ENCODE measurements at regions not wholly inside any gene's neighbourhood (a gene's known extent, or its start where the extent isn't known, plus 50 kb on each side); places are given as distances from the start of the nearest gene placed in this dataset.
"Not testable (repeated sequence)": the region's sequence is repeated elsewhere in the genome, so short reads cannot be mapped to it uniquely, and the experiment has no call there.

GRCh38 chr2:3899536-3900155 is 196.3 kb downstream of the DCDC2C start:
- DNase-seq (ENCODE audit: low spot score): no peak

GRCh38 chr2:3902131-3902530 is 198.8 kb downstream of the DCDC2C start:
- DNase-seq (ENCODE audit: low spot score): no peak

GRCh38 chr2:3904061-3904460 is 200.7 kb downstream of the DCDC2C start:
- no peak for DNase-seq (ENCODE audit: low spot score)

GRCh38 chr2:3908498-3908897 is 205.1 kb downstream of the DCDC2C start:
- not testable (repeated sequence) for DNase-seq (ENCODE audit: low spot score)

- no peak for DNase-seq (ENCODE audit: low spot score)
Observed at GRCh38 chr2:3911882-3912455, 208.6 kb downstream of the DCDC2C start.

GRCh38 chr2:3913166-3913565 is 209.8 kb downstream of the DCDC2C start:
- DNase-seq (ENCODE audit: low spot score): no peak

GRCh38 chr2:3914241-3914640 is 210.9 kb downstream of the DCDC2C start:
- DNase-seq (ENCODE audit: low spot score): no peak

- DNase-seq (ENCODE audit: low spot score): no peak
Observed at GRCh38 chr2:3927031-3927430, 223.7 kb downstream of the DCDC2C start.

- DNase-seq (ENCODE audit: low spot score): no peak
Observed at GRCh38 chr2:3929374-3929773, 226.0 kb downstream of the DCDC2C start.

- DNase-seq (ENCODE audit: low spot score): no peak
Observed at GRCh38 chr2:3930246-3930645, 226.9 kb downstream of the DCDC2C start.

- no peak for DNase-seq (ENCODE audit: low spot score)
Observed at GRCh38 chr2:3940661-3941060, 237.3 kb downstream of the DCDC2C start.

GRCh38 chr2:3942841-3943240 is 239.5 kb downstream of the DCDC2C start:
- no peak for DNase-seq (ENCODE audit: low spot score)

- no peak for DNase-seq (ENCODE audit: low spot score)
Observed at GRCh38 chr2:3944071-3944470, 240.7 kb downstream of the DCDC2C start.

GRCh38 chr2:3944841-3945240 is 241.5 kb downstream of the DCDC2C start:
- no peak for DNase-seq (ENCODE audit: low spot score)

- no peak for DNase-seq (ENCODE audit: low spot score)
Observed at GRCh38 chr2:3948191-3948590, 244.8 kb downstream of the DCDC2C start.

- no peak for DNase-seq (ENCODE audit: low spot score)
Observed at GRCh38 chr2:3951131-3951954, 248.0 kb downstream of the DCDC2C start.

GRCh38 chr2:3952866-3953516 is 249.6 kb downstream of the DCDC2C start:
- no peak for DNase-seq (ENCODE audit: low spot score)

- DNase-seq (ENCODE audit: low spot score): no peak
Observed at GRCh38 chr2:3954261-3954660, 250.9 kb downstream of the DCDC2C start.

- DNase-seq (ENCODE audit: low spot score): no peak
Observed at GRCh38 chr2:3956406-3956805, 253.0 kb downstream of the DCDC2C start.

GRCh38 chr2:3956892-3957291 is 253.5 kb downstream of the DCDC2C start:
- no peak for DNase-seq (ENCODE audit: low spot score)

- no peak for DNase-seq (ENCODE audit: low spot score)
Observed at GRCh38 chr2:3958465-3958864, 255.1 kb downstream of the DCDC2C start.

- no peak for DNase-seq (ENCODE audit: low spot score)
Observed at GRCh38 chr2:3958969-3959368, 255.6 kb downstream of the DCDC2C start.

GRCh38 chr2:3959372-3959771 is 256.0 kb downstream of the DCDC2C start:
- peak; percentile 46 for DNase-seq (ENCODE audit: low spot score)
